NOMO-1 treated with dmso at 0.1 percent for 144 hours (cell line): ENCODE measurements at regions not wholly inside any gene's neighbourhood (a gene's known extent, or its start where the extent isn't known, plus 50 kb on each side); places are given as distances from the start of the nearest gene placed in this dataset.

Experiments used
- DNase-seq: peaks from one replicate; lab custom pipeline; 2025; ENCODE audit not compliant: unreplicated experiment; lab: John Stamatoyannopoulos, UW

DNA sequence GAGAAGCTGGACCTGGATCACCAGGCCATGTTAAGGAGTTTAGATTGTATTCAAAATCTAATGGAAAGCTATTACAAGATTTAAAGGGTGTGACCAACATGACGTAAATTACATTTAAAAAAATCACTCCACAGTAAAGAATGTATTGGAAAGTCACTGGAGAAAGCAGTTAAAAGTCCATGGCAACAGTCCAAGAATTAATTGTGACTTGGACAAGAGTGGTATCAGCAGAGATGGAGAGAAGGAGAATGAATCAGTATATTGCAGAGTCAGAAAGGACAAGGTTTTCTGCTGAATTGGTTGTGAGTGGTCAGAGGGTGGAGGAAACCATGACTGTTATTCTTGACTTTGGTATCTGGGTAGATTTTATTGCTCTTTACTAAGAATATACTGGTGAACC is 535.1 kb upstream of the SLITRK1 start:
- no peak for DNase-seq

DNA sequence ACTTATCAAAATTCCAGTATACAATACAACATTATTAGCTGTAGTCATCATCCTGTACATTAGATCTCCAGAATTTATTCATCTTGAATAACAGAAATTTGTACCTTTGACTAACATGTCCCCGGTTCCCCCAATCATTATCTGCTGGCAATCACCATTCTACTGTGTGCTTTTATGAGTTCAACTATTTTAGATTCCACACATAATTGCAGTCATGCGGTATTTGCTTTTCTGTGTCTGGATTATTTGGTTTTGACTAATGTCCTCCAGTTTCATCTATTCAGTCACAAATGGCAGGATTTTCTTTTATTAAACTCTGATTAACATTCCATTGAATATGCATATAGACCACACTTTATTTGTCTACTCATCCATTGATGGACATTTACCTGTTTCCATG is 530.7 kb upstream of the SLITRK1 start:
- DNase-seq, result no peak

DNA sequence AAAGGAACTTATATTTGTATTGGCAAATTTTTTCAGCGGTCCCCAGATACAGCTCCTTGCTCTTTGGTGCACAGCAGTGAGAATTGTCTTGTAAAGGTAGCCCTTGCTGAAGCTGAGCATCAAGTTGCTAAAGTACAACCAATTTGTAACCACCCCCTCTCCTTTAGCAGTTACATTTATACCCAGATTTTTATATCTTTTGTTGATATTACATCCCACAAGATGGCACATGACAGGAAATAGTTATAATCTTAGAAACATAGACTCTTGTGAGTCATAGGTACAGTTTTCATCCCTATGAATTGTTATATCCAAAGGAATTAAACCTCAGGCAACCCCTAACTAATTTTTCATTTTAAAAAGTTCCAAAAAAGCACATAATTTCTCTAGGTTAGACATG is 523.0 kb upstream of the SLITRK1 start:
- DNase-seq, result no peak

DNA sequence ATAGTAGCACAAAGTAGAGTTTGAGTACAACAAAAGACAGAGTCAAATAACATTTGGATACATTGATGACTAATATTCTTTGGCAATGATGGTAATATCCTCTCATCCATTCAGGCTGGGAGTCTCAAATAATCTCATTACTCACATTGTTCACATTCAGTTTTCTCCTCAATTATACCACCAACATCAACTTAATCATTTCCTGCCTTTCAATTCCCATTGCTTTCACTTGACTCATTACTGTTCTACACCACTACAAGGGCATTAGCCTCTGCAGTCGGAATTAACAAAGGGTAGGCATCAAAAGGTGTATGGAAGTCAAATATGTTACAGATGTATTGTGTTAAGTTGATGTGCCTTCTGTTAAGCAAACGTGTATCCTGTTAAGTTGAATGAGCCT is 518.4 kb upstream of the SLITRK1 start:
- no peak for DNase-seq

DNA sequence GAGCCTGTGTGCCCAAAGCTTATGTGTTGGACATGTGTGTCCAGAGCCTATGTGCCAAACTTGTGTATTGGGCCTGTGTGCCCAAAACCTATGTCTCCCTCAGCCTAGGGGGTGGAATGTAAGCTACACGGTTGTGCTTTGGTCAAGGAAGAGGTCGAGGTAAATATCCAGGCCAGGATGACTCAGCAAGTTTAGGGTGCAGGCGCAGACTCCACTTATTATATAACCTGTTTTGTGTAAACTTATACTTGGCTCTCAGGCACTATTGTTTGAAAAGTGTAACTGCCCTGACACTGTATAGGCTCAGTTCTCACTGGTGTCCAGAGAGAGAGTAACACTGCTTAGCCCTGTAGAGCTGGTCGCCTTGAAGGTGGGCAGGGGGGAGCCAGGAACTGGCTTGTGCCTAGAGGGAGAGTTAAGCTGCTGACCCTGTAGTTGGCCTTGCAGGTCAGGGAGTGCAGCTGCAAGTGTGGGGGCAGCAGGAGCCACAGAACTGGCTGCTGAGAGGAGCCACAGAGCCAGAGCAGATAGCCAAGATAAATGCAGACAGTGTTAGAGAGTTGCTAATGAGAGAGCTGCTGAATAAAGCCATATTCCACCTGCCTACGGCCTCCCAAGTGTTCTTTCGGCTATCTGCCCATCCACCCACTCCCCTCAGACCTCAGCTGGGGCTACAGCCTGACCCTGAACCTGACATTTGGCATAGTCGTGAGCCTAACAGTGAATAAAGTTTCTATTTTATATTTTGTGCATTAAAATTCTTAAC is 517.2 kb upstream of the SLITRK1 start:
- DNase-seq, result no peak

DNA sequence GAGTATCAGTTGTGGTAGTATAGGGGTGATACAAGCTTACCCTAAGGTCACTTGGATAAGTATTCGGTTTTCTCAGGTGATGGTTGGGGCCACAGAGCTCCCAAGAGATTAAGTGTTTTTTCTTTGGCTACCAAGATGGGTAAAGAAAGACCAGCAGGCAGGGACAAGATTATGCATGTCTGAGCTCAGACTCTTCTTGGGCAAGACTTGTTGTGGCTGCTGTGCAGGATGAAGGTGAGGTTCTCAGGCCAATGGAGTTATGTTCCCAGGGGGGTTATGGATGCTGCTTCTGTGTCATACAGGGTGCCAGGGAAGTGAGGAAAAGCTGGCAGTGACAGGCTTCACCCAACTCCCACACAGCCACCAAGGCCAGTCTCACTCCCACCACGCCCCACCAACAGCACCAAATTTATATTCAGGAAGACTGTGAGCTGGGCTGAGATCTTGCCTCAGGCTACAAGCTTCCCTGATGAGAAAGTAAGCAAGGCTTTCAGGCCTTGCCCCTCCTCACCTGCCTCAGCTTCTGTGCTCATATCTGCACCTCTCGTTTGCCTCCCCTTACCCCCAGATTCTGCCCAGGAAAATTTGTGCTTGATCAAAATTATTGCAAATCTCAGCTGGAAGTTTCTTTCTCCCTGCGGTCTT is 511.8 kb upstream of the SLITRK1 start:
- DNase-seq, result no peak

DNA sequence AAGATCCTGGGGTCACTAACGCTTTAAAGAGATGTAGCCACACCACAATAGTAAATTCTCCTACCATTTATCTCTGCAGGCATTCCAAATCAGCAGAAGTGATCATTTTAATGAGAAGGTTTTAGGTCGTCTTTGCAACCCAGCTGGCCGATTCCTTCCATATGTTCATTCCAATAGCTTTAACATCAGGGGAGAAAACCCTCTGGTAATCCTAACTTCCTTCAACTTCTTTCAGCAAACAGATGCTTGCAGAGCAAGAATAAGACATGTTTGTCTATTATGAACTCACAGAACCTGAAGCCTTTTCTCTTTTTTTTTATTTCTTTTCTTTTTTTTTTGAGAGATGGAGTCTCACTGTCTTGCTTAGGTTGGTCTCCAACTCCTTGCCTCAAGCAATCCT is 498.6 kb upstream of the SLITRK1 start:
- DNase-seq, result no peak

DNA sequence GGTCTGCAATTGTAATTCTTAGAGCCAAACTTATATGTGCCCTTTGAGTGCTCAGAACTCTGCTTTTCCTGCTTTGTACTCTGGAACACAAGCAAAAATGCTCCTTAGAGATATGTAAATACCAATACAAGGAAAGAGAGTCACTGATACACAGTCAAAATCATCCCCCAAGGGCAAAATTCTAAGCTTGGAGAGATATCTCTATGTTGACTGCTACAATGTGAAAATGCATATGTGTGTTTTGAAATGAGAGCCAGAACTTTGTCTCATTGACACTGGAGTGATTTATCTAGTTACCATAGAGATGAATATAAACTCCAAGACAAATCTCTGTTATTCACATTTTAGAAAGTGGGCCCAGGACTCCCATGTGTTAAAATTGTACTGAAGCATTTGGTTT is 494.8 kb upstream of the SLITRK1 start:
- DNase-seq, result no peak

DNA sequence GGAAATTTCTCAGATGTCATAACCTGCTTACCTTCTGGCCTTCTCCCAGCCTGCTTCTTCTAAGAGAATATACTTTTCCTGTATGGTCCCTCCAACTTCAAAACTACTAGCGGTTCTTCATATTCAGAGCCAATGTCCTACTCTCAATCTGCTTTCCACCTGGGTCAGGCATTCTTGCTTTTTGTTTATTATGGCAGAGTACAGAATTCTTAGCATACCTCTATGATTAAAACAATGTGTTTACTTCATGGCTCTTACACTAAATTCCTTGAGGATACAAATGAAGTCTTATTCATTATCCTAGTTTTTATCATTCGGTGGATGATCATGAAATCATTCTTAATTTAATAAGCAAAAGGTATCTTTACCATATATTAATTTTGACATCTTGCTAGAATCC is 484.2 kb upstream of the SLITRK1 start:
- DNase-seq, result no peak

DNA sequence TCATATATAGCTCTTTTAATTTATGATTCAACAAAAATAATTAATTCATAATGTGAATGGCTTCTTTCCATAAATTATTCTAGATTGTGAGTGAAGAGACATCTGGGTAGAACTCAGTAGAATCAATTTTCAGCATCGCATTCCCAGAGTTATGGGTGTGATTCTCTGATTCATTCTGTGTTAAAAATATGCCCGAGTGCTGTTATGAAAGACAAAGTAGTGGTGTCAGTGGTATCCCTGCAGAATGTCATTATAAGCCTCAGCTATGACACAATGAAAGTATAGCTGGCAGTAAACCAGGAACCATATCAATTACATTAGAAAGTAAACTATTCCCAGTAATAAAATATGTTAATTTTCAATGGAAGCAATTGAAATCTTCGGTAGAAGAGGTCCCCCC is 480.5 kb upstream of the SLITRK1 start:
- DNase-seq, result no peak

DNA sequence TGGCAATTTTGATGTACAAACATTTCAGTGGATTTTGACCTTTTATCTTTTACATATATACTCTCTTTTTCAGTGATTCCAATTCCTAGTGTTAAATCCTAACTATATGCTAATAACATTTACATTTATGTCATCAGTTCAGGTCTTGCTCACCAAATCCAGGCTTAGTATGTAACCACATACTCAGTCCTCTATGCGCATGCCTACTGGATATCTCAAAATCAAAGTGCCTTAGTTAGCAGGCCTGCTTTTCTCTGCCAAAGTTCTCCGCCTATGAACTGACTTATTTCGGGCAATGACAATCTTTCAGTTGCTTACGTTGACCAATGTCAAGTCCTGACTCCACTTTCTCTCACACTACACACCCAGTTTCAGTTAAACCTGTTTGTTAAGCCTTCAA is 478.5 kb upstream of the SLITRK1 start:
- DNase-seq, result no peak

DNA sequence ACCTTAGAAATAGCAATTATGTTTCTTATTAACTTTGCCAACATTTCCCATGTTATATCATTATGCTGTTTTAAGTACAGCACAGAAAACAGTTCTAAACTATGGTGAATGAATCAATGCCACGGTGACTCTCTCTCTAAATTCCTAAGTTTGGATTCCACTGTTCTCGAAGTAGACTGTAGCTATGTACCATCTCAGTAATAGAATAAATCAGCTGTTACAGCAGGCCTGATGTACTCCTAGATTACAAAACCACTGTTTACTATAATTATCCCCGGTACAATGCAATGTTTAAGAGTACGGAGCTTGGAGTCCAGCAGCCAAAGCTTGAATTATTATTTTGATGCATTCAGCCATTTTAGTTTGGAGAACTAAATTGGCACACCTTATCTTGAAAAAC is 476.3 kb upstream of the SLITRK1 start:
- no peak for DNase-seq

DNA sequence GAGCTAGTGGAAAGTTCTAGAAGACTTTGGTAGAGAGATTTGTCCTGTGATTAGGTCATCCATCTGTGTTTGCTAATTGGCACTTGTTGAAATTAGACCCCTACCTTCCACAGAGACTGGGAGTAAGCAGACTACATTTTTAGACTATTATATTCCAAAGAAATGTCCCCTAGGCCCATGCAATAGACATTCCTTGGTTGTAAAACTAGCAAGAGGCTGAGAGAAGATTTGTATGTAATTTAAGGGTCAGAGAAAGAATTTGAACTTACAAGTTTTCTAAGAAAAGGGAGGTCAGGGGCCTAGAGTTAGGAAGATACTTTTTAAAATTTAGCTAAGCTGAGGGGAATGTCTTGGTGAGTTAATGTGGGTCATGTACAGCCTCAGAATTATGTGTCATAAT is 470.7 kb upstream of the SLITRK1 start:
- DNase-seq, result no peak

DNA sequence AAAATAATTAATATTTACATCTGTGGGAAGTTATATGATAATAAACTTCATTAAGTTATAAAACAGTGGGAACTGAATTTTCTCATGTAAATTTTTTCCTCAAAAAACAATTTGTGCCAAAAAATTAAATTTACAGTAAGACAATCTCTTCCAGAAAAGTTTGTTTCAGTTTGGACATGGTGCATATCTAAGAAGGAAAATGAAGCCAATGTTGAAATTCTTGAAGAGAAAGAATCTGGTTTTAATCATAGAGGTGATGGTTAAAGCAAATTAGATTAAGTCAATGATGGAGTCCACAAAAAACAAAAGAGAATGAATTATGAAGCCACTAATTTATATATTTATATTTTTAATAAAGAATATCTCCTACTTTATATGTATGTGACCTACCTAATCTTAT is 457.2 kb upstream of the SLITRK1 start:
- DNase-seq, result no peak

DNA sequence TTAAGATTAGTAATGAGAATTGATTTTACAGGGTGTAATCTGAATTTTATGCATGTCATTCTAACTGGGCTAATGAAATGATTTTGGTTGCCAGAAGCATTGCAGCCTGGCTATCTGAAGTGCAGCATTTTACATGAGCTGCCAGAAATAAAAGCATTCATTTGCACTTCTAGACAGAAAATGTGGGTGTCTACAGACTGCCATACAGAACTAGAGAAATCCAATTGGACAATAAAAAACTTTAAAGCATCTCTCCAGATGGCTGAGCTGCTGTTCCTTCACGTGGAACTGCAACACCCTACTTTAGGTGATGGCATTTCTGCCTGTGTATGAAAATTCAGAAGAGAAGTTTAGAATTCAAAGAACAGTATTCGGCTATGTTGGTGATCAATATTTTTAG is 450.1 kb upstream of the SLITRK1 start:
- no peak for DNase-seq

DNA sequence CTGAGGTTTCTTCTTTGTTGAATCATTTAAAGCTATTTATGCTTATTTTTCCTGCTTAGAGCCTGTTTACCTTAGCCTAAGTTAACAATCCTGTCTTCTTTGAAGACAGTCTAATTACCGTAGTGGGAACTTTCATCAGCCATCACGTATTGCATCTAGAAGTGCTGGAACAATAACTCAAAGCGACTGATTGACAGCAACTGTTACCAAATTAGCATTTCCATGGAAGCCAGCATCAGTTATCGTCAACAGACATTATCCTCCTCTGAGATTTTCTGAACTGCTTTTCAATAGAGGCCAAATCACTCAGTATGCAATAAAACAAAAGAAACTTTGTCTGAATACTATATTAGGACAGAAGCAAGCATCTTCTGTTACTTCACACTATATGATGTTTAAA is 433.3 kb upstream of the SLITRK1 start:
- DNase-seq, result no peak

DNA sequence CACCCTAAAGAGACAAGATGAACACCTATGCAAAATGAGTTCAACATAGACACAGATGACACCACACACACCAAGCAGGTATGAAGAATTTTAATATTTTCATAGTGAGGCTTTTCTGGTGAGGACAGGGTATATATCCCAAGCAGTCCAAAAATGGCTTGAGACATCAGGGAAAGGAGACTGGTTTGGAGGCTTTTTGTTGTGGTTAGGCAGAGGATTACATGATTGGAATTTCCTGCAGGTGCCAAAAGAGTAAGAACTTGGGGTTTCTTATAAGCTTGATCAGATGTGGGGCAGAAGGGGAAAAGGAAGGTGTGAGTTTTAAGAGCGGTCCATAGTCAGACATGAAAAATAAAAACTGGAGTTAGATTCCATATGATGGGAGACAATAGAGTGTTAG is 420.8 kb upstream of the SLITRK1 start:
- no peak for DNase-seq

DNA sequence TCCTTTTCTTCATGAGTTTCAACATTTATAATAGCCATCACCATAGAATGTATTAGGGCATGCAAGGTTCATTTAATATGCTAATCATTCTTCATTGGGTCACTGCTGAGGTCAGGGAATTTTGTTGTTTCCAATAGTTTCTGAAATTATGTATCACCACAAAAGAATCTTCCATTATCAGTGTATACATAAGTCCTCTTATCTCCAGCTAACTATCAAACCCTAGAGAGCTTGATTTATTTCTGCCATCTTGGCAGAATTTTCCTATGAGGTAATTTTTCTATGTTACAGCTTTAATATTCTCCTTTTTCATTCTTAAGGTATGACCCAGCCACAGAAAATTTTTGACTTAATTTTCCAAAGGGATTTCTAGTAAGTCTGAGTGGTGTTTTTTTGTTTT is 415.0 kb upstream of the SLITRK1 start:
- no peak for DNase-seq

DNA sequence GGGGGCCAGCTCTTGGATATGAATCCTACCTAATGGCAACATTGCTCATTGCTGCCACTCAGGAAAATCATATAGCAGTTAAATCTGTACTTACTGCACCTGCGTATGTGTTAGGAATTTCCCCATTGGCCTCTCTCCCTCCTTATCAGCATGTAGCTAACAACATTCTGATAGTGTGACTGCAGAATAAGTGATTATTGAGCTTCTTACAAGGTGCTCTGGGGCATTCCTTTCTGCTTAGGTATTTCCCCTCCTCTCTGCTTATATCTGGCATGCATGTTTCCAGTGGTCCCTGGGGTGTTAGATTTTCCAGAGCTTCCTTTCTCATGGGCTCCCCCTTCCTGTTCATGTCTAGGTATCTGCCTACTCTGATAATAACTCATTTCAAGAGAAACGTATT is 414.1 kb upstream of the SLITRK1 start:
- no peak for DNase-seq

DNA sequence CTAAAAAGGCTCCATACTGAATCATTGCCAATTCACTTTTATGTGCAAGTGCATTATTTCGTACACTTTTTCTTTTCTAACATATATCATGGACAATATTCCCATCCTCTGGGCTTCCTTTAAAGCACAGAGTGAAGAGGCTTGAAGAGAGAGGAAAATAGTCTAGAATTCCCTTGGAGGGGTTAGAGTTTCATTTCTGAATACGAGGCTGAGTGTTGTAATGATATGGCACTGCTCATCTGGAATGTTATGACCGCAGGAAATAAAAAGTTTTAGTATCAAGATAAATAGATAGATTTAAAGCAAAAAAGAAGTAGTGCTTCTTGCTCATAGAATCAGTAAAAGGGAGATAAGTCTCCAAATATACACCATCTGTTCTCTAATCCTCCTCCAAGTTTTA is 412.3 kb upstream of the SLITRK1 start:
- DNase-seq, result no peak

DNA sequence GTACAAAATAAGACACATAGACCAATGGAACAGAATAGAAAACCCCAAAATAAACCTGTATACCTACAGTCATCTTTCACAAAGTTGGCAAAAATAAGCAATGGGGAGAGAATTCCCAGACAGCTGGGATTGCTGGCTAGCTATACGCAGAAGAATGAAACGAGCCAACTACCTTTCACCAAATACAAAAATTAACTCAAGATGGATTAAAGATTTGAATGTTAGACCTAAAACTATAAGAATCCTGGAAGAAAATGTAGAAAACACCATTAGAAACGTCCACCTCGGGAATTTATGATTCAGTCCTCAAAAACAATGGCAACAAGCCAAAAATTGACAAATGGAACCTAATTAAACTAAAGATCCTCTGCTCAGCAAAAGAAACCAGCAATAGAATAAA is 408.1 kb upstream of the SLITRK1 start:
- DNase-seq, result no peak

DNA sequence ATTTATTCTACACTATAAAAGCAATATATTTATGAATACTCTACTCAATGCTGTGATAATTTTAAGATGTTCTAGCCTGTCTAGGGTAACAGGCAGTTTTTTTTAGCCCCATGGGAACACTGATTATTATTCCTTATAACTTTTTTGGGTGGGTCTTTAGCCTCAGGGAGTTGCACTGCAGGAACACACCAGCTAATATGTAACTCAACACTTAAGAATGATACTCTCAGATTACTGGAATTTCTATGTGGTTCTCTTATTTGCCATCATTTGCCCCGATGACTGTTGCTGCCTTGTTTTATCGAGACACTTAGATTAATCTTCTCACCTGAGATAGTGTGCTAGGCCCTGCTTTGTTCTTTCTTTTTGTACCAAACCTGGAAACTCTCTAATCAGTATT is 396.9 kb upstream of the SLITRK1 start:
- DNase-seq, result no peak
